ENCODE measurements at regions not wholly inside any gene's neighbourhood (a gene's known extent, or its start where the extent isn't known, plus 50 kb on each side); places are given as distances from the start of the nearest gene placed in this dataset.

DNA sequence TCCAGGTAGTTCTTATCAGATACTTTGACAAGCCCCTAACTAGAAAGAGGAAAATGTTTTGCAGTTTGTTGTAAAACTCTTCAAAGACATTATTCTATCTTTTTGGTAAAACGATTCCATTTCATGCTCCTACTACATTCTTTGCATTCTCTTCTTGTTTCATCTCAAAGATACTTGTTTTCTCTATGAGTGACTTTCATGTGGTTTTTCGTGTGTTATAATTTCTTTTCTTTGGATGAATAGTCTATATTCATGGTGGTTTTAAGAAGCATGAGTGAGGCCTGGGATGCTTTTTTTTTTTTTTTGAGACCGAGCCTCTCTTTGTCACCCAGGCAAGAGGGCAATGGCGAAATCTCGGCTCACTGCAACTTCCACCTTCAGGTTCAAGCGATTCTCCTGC, 292.5 kb upstream of the LYZL1 start:
- H3K79me2 ChIP-seq (ENCODE audit: insufficient read depth, low read length): no peaks in the 10 kb centered on the region
- no peaks in the 10 kb centered on the region for H3K9me2 ChIP-seq (ENCODE audit: insufficient read depth)
- ATAC-seq: no peak
- H3K9me3 ChIP-seq (ENCODE audit: control insufficient read depth in 1 of 2, insufficient read depth in 1 of 2, low read depth in 1 of 2, low read length in 2 of 2): no peaks in the 10 kb centered on the region
- TF ChIP-seq EGR1 (IDR thresholded peaks at IDR 0.05; ENCODE audit: low read depth) (no peak), CEBPB (IDR thresholded peaks at IDR 0.05; ENCODE audit: low read depth) (no peak), CBX3 (IDR thresholded peaks at IDR 0.05; ENCODE audit: low read depth) (no peak)
- H3K4me1 ChIP-seq (ENCODE audit: control insufficient read depth in 1 of 2, insufficient read depth in 2 of 2, low read length in 2 of 2): peaks cover 3 to 21% of the 10 kb centered on the region in 2 experiments
- intact Hi-C loops (cut with micrococcal nuclease): no loop called here
- no peak overlapping the region for H3K4me3 ChIP-seq (replicated peaks in 1 of 2; ENCODE audit: low read depth in 1 of 2, low read length in 2 of 2)
- no peak overlapping the region for H3K9ac ChIP-seq (ENCODE audit: low read length)
- POLR2A ChIA-PET: no interaction called here
- no peak for DNase-seq (ENCODE audit: low read depth, low spot score)
- H4K20me1 ChIP-seq (ENCODE audit: insufficient read depth): no peaks in the 10 kb centered on the region
- H2AFZ ChIP-seq (ENCODE audit: low read depth, low read length, poor library complexity, severe bottlenecking): no peak overlapping the region
- no TSS peak for BruUV-seq (replicated peaks)
- no peaks in the 10 kb centered on the region for H3K27me3 ChIP-seq (ENCODE audit: insufficient read depth, low read length)
- CTCF ChIA-PET: interaction anchor here (2.0 kb wide), 1 partner anchor 332 kb away, joined by 6 read pairs; no protein-coding TSS in a partner anchor
- H3K27ac ChIP-seq (ENCODE audit: low read depth, low read length): no peak overlapping the region
- no peak overlapping the region for H3K4me2 ChIP-seq (ENCODE audit: low read length)
- H3K36me3 ChIP-seq (ENCODE audit: control insufficient read depth in 1 of 2, insufficient read depth in 2 of 2, low read length in 2 of 2): no peaks in the 10 kb centered on the region
- RAD21 ChIA-PET (ENCODE audit: low non-redundant PET in 1 of 2, low total read pairs in 2 of 2, uncharacterized antibody in 2 of 2, unreplicated experiment in 2 of 2): no interaction called here

DNA sequence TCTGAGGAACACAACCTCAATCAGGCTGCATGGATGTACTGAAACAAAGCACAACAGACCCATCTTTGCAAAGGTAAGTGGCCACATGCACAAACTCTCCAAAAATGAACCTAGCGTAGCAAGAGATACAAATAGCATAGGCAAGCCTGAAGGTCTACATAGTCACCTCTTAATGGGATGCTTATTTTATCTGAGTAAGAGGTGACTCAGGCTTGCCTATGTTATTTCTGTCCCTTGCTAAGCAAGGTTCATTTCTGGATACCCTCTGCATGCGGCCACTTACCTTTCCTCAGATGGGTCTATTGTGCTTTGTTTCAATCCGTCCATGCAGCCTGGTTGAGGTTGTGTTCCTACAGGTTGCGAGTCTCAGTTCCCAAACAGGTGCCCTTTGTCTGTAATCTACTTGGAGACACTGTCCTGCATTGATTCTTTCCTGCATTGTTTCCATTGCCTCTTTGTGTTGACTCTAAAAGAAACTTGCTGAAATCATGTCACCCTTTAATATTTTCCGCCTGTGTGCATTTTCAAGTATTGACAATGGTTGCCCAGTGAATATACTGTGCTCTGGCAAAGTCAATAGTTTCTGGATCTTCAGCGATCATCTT, 291.8 kb upstream of the LYZL1 start:
- BruUV-seq (replicated peaks): no TSS peak
- intact Hi-C loops (cut with micrococcal nuclease): no loop called here

More for the DNA sequence above, 291.8 kb upstream of the LYZL1 start:
- Histone ChIP-seq H3K36me3 (ENCODE audit: control insufficient read depth in 1 of 2, insufficient read depth in 2 of 2, low read length in 2 of 2) (no peaks in the 10 kb centered on the region), H4K20me1 (ENCODE audit: insufficient read depth) (no peaks in the 10 kb centered on the region), H3K79me2 (ENCODE audit: insufficient read depth, low read length) (no peaks in the 10 kb centered on the region), H3K27ac (ENCODE audit: low read depth, low read length) (no peak overlapping the region), H3K9me2 (ENCODE audit: insufficient read depth) (no peaks in the 10 kb centered on the region), H3K9me3 (ENCODE audit: control insufficient read depth in 1 of 2, insufficient read depth in 1 of 2, low read depth in 1 of 2, low read length in 2 of 2) (no peaks in the 10 kb centered on the region), H2AFZ (ENCODE audit: low read depth, low read length, poor library complexity, severe bottlenecking) (no peak overlapping the region), H3K4me2 (ENCODE audit: low read length) (no peak overlapping the region), H3K4me1 (ENCODE audit: control insufficient read depth in 1 of 2, insufficient read depth in 2 of 2, low read length in 2 of 2) (peaks cover 3 to 14% of the 10 kb centered on the region in 2 experiments), H3K9ac (ENCODE audit: low read length) (no peak overlapping the region), H3K27me3 (ENCODE audit: insufficient read depth, low read length) (no peaks in the 10 kb centered on the region), H3K4me3 (replicated peaks in 1 of 2; ENCODE audit: low read depth in 1 of 2, low read length in 2 of 2) (no peak overlapping the region)
- ATAC-seq (no peak), DNase-seq (ENCODE audit: low read depth, low spot score) (no peak)
- POLR2A ChIA-PET: no interaction called here
- TF ChIP-seq FOSL1 (IDR thresholded peaks at IDR 0.05; ENCODE audit: low read depth) (no peak), REST (IDR thresholded peaks at IDR 0.05; ENCODE audit: low read depth) (no peak), EGR1 (IDR thresholded peaks at IDR 0.05; ENCODE audit: low read depth) (no peak), SP1 (IDR thresholded peaks at IDR 0.05; ENCODE audit: low read depth) (no peak), ATF3 (IDR thresholded peaks at IDR 0.05) (no peak), YY1 (IDR thresholded peaks at IDR 0.05; ENCODE audit: extremely low read depth, insufficient replicate concordance, low read depth, low read length) (no peak)
- TF ChIP-seq, protein P1, sequence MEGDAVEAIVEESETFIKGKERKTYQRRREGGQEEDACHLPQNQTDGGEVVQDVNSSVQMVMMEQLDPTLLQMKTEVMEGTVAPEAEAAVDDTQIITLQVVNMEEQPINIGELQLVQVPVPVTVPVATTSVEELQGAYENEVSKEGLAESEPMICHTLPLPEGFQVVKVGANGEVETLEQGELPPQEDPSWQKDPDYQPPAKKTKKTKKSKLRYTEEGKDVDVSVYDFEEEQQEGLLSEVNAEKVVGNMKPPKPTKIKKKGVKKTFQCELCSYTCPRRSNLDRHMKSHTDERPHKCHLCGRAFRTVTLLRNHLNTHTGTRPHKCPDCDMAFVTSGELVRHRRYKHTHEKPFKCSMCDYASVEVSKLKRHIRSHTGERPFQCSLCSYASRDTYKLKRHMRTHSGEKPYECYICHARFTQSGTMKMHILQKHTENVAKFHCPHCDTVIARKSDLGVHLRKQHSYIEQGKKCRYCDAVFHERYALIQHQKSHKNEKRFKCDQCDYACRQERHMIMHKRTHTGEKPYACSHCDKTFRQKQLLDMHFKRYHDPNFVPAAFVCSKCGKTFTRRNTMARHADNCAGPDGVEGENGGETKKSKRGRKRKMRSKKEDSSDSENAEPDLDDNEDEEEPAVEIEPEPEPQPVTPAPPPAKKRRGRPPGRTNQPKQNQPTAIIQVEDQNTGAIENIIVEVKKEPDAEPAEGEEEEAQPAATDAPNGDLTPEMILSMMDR (IDR thresholded peaks at IDR 0.05 in 2 of 3, conservative IDR thresholded peaks at IDR 0.05 in 1 of 3; ENCODE audit: borderline replicate concordance in 1 of 3, insufficient read depth in 1 of 3, low read depth in 2 of 3, low read length in 2 of 3): no peak
- RAD21 ChIA-PET (ENCODE audit: low non-redundant PET in 1 of 2, low total read pairs in 2 of 2, uncharacterized antibody in 2 of 2, unreplicated experiment in 2 of 2): no interaction called here
- CTCF ChIA-PET: no interaction called here

Measured in HCT116 (cell line).